KMS-11 (cell line): ENCODE measurements at regions not wholly inside any gene's neighbourhood (a gene's known extent, or its start where the extent isn't known, plus 50 kb on each side); places are given as distances from the start of the nearest gene placed in this dataset.

Experiments used
- H2AFZ ChIP-seq: fragments of 200-600 bp; sonication (generic); 2 replicates; pipeline ENCODE4 v1.6.1; 2016; ENCODE audit warnings: antibody characterized with exemption, mixed run types, low read depth
- H3K27ac ChIP-seq: fragments of 200-600 bp; sonication (generic); 2 replicates; pipeline ENCODE4 v1.6.1; 2016; ENCODE audit warnings: mild to moderate bottlenecking, mixed run types
- H3K27me3 ChIP-seq: fragments of 200-600 bp; sonication (generic); 2 replicates; pipeline ENCODE4 v1.6.1; 2017; ENCODE audit warnings: mild to moderate bottlenecking, low read depth, mixed run types, moderate library complexity; ENCODE audit not compliant: insufficient read depth
- H3K36me3 ChIP-seq: fragments of 200-600 bp; sonication (generic); 2 replicates; pipeline ENCODE4 v1.6.1; 2017; ENCODE audit warnings: mild to moderate bottlenecking, mixed run types; ENCODE audit not compliant: insufficient read depth
- H3K4me1 ChIP-seq: fragments of 200-600 bp; sonication (generic); 2 replicates; pipeline ENCODE4 v1.6.1; 2016; ENCODE audit warnings: mild to moderate bottlenecking, low read depth, mixed run types; ENCODE audit not compliant: poor library complexity, severe bottlenecking
- H3K4me2 ChIP-seq: fragments of 200-600 bp; sonication (generic); 2 replicates; pipeline ENCODE4 v1.7.0; 2016; ENCODE audit warnings: mild to moderate bottlenecking, mixed run types
- H3K4me3 ChIP-seq: fragments of 200-600 bp; sonication (generic); IDR thresholded peaks from 2 replicates; pipeline ENCODE4 v1.6.1; 2017; ENCODE audit warnings: low read depth, low read length, mixed read lengths; ENCODE audit not compliant: insufficient read depth
- H3K79me2 ChIP-seq: fragments of 200-600 bp; sonication (generic); 2 replicates; pipeline ENCODE4 v1.6.1; 2016; ENCODE audit warnings: low read depth, mixed run types; ENCODE audit not compliant: insufficient read depth
- H3K9ac ChIP-seq: fragments of 200-600 bp; sonication (generic); 2 replicates; pipeline ENCODE4 v1.6.1; 2016; ENCODE audit warnings: mild to moderate bottlenecking, mixed run types
- H4K20me1 ChIP-seq: fragments of 200-600 bp; sonication (generic); 2 replicates; pipeline ENCODE4 v1.6.1; 2016; ENCODE audit warnings: mild to moderate bottlenecking, mixed run types; ENCODE audit not compliant: insufficient read depth
- CTCF ChIP-seq: fragments of 200-600 bp; sonication (generic); conservative IDR thresholded peaks from 2 replicates; pipeline ENCODE4 v1.6.1; 2017; ENCODE audit warnings: low read depth, mild to moderate bottlenecking, antibody characterized with exemption, low read length, moderate library complexity, mixed read lengths

- peak overlapping the region; percentile 96 for H3K27ac ChIP-seq
- no peak overlapping the region; the same call in 1 of the 2 replicates for H3K4me2 ChIP-seq
- no peaks in the 10 kb centered on the region for H4K20me1 ChIP-seq
- no peaks in the 10 kb centered on the region for H3K36me3 ChIP-seq
- no peak for TF ChIP-seq CTCF
- H3K4me3 ChIP-seq, result no peak overlapping the region
- H3K27me3 ChIP-seq, result no peaks in the 10 kb centered on the region
- peak overlapping the region; percentile 95 for H3K9ac ChIP-seq
- H3K4me1 ChIP-seq, result peaks cover 24% of the 10 kb centered on the region
- H2AFZ ChIP-seq, result peak overlapping the region; percentile 41; the same call in 1 of the 2 replicates
- H3K79me2 ChIP-seq, result peaks cover 27% of the 10 kb centered on the region
Measured at GRCh38 chr13:50125304-50125553, 110.0 kb downstream of the KCNRG start.

- TF ChIP-seq CTCF, result no peak
- Histone ChIP-seq H4K20me1 (no peaks in the 10 kb centered on the region), H3K9ac (peak overlapping the region; percentile 95), H3K79me2 (peaks cover 23% of the 10 kb centered on the region), H3K27me3 (no peaks in the 10 kb centered on the region), H3K36me3 (no peaks in the 10 kb centered on the region), H3K4me1 (peaks cover 19% of the 10 kb centered on the region), H3K4me3 (no peak overlapping the region), H2AFZ (peak overlapping the region; percentile 59), H3K27ac (peak overlapping the region; percentile 96), H3K4me2 (peak overlapping the region; percentile 74)
Measured at GRCh38 chr13:50125554-50126262, 110.5 kb downstream of the KCNRG start.

GRCh38 chr13:50126263-50126992 lies 111.2 kb downstream of the KCNRG start:
- peak overlapping the region; percentile 74 for H3K4me2 ChIP-seq
- peak overlapping the region; percentile 95 for H3K9ac ChIP-seq
- no peaks in the 10 kb centered on the region for H4K20me1 ChIP-seq
- H3K27ac ChIP-seq, result peak overlapping the region; percentile 96
- no peaks in the 10 kb centered on the region for H3K27me3 ChIP-seq
- H3K4me1 ChIP-seq, result peaks cover 20% of the 10 kb centered on the region
- H3K36me3 ChIP-seq, result no peaks in the 10 kb centered on the region
- H3K4me3 ChIP-seq, result no peak overlapping the region
- H2AFZ ChIP-seq, result peak overlapping the region; percentile 59
- no peak for TF ChIP-seq CTCF
- H3K79me2 ChIP-seq, result peaks cover 16% of the 10 kb centered on the region

GRCh38 chr13:50126993-50127725 lies 111.9 kb downstream of the KCNRG start:
- H3K9ac ChIP-seq, result no peak overlapping the region
- TF ChIP-seq CTCF, result no peak
- peaks cover 14% of the 10 kb centered on the region for H3K79me2 ChIP-seq
- no peak overlapping the region for H3K4me3 ChIP-seq
- peak overlapping the region; percentile 74 for H3K4me2 ChIP-seq
- peaks cover 25% of the 10 kb centered on the region for H3K4me1 ChIP-seq
- H3K36me3 ChIP-seq, result no peaks in the 10 kb centered on the region
- H3K27ac ChIP-seq, result no peak overlapping the region; the same call in 1 of the 2 replicates
- H4K20me1 ChIP-seq, result no peaks in the 10 kb centered on the region
- H3K27me3 ChIP-seq, result peaks cover 3% of the 10 kb centered on the region; the same call in 1 of the 2 replicates
- no peak overlapping the region for H2AFZ ChIP-seq
